GM12872 (cell line): ENCODE measurements at regions not wholly inside any gene's neighbourhood (a gene's known extent, or its start where the extent isn't known, plus 50 kb on each side); places are given as distances from the start of the nearest gene placed in this dataset.

Source experiments
- TF ChIP-seq, protein P1 (sequence below): IDR thresholded peaks from 3 replicates; pipeline ENCODE4 v1.5.1; 2011; ENCODE audit warnings: low read depth, mild to moderate bottlenecking, low read length, moderate library complexity; ENCODE audit not compliant: insufficient read depth

DNA sequence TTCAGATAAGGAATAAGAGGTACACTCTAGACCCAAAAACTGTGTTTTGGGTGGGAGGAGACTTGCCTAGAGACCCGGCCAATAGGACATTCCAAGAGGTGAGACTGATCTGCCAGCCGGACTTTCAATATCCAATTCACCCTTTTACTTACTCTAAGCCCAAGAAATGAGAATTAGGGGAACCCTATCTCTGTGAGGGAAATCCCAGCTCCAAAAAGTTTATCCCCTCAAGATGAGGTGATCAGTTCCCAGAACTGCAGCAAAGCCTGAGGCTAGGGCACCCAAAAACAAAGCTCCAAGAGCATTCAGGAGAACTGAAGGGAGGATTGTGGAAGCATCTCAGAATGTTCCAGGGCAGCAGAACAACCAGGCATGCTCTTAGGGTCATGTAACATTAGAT, 251.7 kb downstream of the PTTG2 start:
- TF ChIP-seq, protein P1, sequence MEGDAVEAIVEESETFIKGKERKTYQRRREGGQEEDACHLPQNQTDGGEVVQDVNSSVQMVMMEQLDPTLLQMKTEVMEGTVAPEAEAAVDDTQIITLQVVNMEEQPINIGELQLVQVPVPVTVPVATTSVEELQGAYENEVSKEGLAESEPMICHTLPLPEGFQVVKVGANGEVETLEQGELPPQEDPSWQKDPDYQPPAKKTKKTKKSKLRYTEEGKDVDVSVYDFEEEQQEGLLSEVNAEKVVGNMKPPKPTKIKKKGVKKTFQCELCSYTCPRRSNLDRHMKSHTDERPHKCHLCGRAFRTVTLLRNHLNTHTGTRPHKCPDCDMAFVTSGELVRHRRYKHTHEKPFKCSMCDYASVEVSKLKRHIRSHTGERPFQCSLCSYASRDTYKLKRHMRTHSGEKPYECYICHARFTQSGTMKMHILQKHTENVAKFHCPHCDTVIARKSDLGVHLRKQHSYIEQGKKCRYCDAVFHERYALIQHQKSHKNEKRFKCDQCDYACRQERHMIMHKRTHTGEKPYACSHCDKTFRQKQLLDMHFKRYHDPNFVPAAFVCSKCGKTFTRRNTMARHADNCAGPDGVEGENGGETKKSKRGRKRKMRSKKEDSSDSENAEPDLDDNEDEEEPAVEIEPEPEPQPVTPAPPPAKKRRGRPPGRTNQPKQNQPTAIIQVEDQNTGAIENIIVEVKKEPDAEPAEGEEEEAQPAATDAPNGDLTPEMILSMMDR, result no peak

DNA sequence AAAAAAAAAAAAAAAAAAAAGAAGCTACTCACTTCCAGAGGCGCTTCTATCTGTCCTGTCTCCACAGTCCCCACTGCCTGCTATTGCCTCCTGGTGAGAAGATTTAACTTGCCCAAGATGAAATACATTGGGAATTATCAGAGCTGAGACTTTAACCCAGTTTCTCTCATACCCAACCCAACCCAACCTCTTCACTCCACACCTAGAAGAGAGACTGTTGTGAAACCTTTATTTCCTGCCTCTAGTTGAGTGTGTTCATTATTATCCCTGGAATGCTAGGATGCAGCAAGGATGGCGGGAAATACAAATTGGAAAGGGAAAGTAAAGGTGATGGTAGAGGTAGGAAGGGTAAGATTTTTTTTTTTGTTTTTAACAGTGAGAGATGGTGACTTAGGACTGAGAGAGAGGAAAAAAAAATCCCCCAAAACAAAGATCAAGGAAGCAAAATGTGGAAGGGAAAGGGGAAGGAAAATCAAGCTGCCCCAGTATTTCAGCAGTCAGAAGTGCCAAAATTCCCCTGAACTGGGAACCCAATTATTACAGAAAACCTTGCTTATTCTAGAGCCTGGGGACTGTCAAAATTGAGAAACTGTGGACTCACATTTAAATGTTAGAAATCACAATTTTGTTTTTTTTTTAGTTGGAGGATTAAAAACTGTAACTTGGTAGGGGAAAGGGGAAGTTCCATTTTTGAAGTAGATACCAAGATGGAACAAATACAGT, 253.0 kb downstream of the PTTG2 start:
- TF ChIP-seq, protein P1, result no peak

DNA sequence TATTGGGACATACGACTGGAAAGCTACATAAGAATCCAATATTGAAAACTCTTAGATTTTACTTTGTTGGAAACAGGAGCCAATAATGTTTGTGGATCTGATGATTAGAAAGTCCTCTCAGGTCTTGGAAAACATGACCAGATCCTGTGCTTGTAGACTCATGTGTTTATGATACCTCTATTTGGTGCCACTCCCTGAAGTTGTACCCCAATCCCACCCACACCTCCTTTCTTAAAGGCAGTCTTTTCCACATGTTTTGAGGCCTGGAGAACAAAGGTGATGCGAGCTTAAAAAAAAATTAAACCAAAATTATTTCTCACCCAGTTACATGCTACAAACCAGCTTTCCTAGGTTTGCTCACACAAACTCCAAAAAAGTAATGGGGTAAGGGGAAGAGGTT, 262.7 kb downstream of the PTTG2 start:
- TF ChIP-seq, protein P1, result no peak

DNA sequence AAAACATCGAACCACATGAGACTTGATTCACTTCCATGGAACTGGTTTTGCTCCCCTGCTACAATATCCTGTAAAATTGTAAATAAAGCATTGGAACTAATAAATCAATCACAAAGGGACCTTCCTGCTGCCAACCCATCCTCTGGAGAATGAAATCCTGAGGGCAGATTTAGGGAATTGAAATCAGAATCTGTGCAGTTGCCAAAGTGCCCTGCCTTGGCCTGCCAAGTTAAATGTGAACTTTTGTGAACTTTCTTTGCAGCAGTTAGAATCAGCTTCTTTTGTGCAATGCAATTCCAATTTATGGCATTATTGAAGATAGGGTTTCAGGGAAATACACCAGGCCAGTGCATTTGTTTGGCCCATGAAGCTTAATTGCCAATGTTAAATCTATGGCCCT, 263.1 kb downstream of the PTTG2 start:
- TF ChIP-seq, protein P1, result no peak

DNA sequence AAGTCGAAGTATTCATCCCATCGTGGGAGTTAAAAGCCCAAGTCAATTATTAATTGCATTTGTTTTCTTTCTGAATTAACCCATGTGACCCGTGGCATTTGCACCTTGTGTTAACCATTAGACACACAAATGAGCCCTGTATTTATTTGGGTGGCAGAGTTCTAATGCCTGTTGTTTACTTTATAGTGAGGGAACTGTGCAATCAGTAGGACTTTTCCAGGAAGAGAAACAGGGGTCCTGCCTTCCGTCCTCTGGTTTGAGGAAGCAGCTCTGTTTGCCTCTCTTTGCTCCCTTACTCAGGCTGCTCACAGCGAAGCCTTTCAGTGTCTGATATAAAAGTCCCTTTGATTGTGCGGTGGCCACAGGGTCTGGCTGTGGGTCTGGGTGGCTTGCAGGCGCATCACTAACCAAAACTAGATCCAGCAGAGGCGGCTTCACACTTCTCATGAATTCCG, 263.6 kb downstream of the PTTG2 start:
- TF ChIP-seq, protein P1, result no peak

DNA sequence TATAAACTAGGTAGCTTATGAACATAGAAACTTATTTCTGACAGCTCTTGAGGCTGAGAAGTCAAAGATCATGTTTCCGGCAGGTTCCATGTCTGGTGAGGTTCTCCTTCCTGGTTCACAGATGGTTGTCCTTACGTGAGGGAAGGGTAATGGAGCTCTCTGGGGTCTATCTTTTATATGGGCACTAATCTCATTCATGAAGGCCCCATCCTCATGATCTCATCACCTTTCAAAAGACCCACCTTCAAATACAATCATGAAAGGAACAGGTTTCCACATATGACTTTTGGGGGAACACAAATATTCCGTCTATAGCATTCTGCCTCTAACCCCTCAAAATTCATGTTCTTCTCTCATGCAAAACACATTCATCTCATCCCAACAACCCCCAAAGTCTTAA, 264.7 kb downstream of the PTTG2 start:
- TF ChIP-seq, protein P1, result no peak

DNA sequence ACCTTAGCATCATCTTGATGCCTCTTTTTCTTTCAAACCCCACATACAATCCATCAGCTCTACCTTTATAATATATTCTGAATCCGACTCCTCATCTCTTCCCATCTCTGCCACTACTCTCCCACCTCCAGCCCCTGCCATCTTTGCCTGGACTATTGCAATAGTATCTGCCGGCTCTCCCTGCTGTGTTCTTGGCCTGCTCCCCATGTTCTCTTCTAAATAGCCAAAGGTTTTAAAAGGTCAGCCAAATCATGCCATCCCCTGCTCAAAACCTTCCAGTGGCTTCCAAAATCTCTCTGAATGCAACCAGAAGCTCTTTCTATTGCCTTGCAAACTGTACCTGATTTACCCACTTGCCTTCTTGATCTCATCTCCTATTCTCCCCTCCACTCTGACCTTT, 266.0 kb downstream of the PTTG2 start:
- TF ChIP-seq, protein P1, result no peak
